Glutamatergic neuron (in vitro differentiated cells): ENCODE measurements at regions not wholly inside any gene's neighbourhood (a gene's known extent, or its start where the extent isn't known, plus 50 kb on each side); places are given as distances from the start of the nearest gene placed in this dataset.
A peak's percentile ranks its signal among the peaks of the same experiment; 100 is the strongest.

Source experiments
- DNase-seq: peaks from one replicate; pipeline ENCODE4 v3.0.0; 2022
- H3K27ac Mint-ChIP-seq: one replicate; pipeline ENCODE4 v1.8.0; 2020; ENCODE audit warnings: mild to moderate bottlenecking, mixed read lengths, inconsistent platforms; ENCODE audit not compliant: unreplicated experiment
- H3K27me3 Mint-ChIP-seq: one replicate; pipeline ENCODE4 v1.8.0; 2020; ENCODE audit warnings: mild to moderate bottlenecking, moderate library complexity, mixed read lengths, inconsistent platforms; ENCODE audit not compliant: unreplicated experiment
- H3K36me3 Mint-ChIP-seq: one replicate; pipeline ENCODE4 v1.8.0; 2020; ENCODE audit warnings: mild to moderate bottlenecking, mixed read lengths, inconsistent platforms; ENCODE audit not compliant: unreplicated experiment
- H3K4me1 Mint-ChIP-seq: one replicate; pipeline ENCODE4 v1.8.0; 2020; ENCODE audit warnings: mild to moderate bottlenecking, low read depth, mixed read lengths, inconsistent platforms; ENCODE audit not compliant: unreplicated experiment
- H3K4me3 Mint-ChIP-seq: one replicate; pipeline ENCODE4 v1.8.0; 2020; ENCODE audit warnings: mild to moderate bottlenecking, mixed read lengths, inconsistent platforms; ENCODE audit not compliant: unreplicated experiment
- H3K9me3 Mint-ChIP-seq: one replicate; pipeline ENCODE4 v1.8.0; 2020; ENCODE audit warnings: mild to moderate bottlenecking, moderate library complexity, mixed read lengths, inconsistent platforms; ENCODE audit not compliant: unreplicated experiment
- TF ChIP-seq, protein P1 (sequence below): fragments of 200-600 bp; sonication (generic); IDR thresholded peaks from one replicate; pipeline ENCODE4 v1.5.0; 2021; ENCODE audit not compliant: partially characterized antibody, unreplicated experiment

- H3K4me1 Mint-ChIP-seq, result peaks cover 9% of the 10 kb centered on the region
Measured at GRCh38 chrX:15930585-15930984, 76.0 kb upstream of the AP1S2 start.

GRCh38 chrX:15929194-15929593, 74.6 kb upstream of the AP1S2 start:
- Mint-ChIP-seq H3K27me3 (peaks cover 3% of the 10 kb centered on the region), H3K4me1 (peaks cover 7% of the 10 kb centered on the region), H3K27ac (no peak overlapping the region), H3K9me3 (peaks cover 2% of the 10 kb centered on the region), H3K4me3 (no peak overlapping the region), H3K36me3 (no peaks in the 10 kb centered on the region)
- TF ChIP-seq, protein P1, sequence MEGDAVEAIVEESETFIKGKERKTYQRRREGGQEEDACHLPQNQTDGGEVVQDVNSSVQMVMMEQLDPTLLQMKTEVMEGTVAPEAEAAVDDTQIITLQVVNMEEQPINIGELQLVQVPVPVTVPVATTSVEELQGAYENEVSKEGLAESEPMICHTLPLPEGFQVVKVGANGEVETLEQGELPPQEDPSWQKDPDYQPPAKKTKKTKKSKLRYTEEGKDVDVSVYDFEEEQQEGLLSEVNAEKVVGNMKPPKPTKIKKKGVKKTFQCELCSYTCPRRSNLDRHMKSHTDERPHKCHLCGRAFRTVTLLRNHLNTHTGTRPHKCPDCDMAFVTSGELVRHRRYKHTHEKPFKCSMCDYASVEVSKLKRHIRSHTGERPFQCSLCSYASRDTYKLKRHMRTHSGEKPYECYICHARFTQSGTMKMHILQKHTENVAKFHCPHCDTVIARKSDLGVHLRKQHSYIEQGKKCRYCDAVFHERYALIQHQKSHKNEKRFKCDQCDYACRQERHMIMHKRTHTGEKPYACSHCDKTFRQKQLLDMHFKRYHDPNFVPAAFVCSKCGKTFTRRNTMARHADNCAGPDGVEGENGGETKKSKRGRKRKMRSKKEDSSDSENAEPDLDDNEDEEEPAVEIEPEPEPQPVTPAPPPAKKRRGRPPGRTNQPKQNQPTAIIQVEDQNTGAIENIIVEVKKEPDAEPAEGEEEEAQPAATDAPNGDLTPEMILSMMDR, result no peak
- DNase-seq, result no peak

More at GRCh38 chrX:15930585-15930984, 76.0 kb upstream of the AP1S2 start:
- Mint-ChIP-seq H3K27ac (no peak overlapping the region), H3K4me3 (no peak overlapping the region), H3K9me3 (peaks cover 2% of the 10 kb centered on the region), H3K27me3 (peaks cover 3% of the 10 kb centered on the region), H3K36me3 (no peaks in the 10 kb centered on the region)
- no peak for DNase-seq
- TF ChIP-seq, protein P1, result no peak

DNA sequence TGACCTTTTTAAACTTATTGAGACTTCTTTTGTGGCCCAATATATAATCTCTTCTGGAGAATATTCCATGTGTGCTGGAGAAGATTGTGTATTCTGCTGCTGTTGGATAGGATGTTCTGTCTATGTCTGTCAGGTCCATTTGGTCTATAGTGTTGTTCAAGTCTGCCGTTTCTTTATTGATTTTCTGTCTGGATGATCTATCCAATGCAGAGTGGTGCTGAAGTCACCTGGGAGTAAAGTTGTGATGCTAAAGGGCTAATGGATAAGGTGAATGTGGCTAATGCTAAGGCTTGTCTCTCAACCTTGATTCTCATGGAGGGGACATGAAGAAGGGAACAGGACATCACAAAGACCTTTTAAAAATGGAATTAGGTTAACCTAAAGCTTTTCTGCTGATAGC, 72.0 kb upstream of the AP1S2 start:
- Mint-ChIP-seq H3K36me3 (no peaks in the 10 kb centered on the region), H3K4me3 (peak overlapping the region; percentile 28), H3K27ac (peak overlapping the region; percentile 78), H3K4me1 (peaks cover 7% of the 10 kb centered on the region), H3K27me3 (peaks cover 3% of the 10 kb centered on the region), H3K9me3 (peaks cover 2% of the 10 kb centered on the region)
- no peak for DNase-seq
- TF ChIP-seq, protein P1, result no peak

DNA sequence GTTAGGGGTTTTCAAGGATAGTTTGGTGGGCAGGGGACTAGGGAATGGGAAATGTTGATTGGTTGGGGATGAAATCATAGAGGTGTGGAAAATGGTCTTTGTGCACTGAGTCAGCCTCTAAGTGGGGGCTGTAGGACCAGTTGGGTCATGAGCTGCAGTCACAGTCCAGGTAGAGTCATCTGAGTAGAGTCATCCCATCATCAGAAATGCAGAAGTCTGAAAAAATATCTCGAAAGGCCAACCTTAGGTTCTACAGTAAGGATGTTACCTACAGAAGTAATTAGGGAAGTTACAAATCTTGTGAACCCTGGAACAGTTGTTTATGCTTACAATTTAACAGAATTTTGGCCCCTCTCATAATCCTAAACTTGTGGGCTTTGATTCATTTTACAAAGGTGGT, 63.4 kb upstream of the AP1S2 start:
- Mint-ChIP-seq H3K9me3 (peaks cover 2% of the 10 kb centered on the region), H3K4me3 (no peak overlapping the region), H3K27ac (no peak overlapping the region), H3K27me3 (peaks cover 6% of the 10 kb centered on the region), H3K4me1 (peaks cover 12% of the 10 kb centered on the region), H3K36me3 (peaks cover 6% of the 10 kb centered on the region)
- TF ChIP-seq, protein P1, result no peak
- DNase-seq, result no peak

- Mint-ChIP-seq H3K9me3 (peaks cover 2% of the 10 kb centered on the region), H3K36me3 (peaks cover 6% of the 10 kb centered on the region), H3K27me3 (peaks cover 6% of the 10 kb centered on the region), H3K27ac (no peak overlapping the region), H3K4me1 (peaks cover 15% of the 10 kb centered on the region), H3K4me3 (no peak overlapping the region)
- DNase-seq, result no peak
- TF ChIP-seq, protein P1, result no peak
Measured at GRCh38 chrX:15916704-15917084, 62.1 kb upstream of the AP1S2 start.
